ENCODE measurements at regions not wholly inside any gene's neighbourhood (a gene's known extent, or its start where the extent isn't known, plus 50 kb on each side); places are given as distances from the start of the nearest gene placed in this dataset.
"Not testable (repeated sequence)": the region's sequence is repeated elsewhere in the genome, so short reads cannot be mapped to it uniquely, and the experiment has no call there.

DNA sequence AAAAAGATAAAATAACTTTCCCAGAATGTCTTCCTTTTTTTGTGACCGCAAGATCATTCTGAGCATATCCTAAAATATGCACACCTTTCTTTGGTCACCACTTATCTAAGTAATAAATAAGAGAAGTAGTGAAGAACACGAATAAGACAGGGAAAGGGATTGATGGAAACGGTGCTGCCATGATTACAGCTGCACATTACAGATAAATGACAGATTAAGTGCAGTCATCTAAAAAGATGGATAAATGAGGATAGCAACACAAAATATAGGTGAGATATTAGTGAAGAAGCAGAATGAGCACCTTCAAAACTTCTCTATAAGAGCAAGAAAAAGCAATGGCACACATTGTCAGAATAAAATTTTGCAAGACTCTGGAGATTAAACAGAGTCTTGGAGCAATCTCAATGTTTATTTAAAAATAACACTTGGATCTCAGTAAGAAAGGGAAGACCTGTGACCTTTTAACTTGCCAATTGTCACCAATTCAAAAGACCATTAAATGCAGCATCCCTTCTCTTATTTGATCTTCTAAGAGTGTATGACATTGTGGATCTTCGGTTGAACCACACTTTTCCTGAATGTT, 567.1 kb downstream of the KCNJ2 start:
- no peak for DNase-seq (ENCODE audit: low read depth)

DNA sequence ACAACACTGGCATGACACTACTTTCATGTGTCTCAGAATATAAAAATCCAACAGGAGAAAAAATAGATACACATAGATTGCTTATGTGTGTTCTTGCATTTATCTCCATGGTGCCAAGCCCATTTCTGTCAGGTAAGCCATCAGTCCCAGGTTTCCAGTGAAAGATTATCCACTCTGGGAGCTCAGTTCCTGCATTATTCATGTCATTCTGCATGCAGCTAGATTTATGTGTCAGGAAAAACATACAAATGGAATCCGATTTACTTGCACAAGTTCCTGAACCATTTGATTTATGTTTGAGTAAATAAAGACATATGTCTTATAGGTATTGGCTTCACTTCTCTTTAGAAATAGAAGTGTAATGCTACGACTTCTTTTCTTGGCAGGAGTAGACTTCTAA, 569.7 kb downstream of the KCNJ2 start:
- DNase-seq (ENCODE audit: low read depth), result no peak

DNA sequence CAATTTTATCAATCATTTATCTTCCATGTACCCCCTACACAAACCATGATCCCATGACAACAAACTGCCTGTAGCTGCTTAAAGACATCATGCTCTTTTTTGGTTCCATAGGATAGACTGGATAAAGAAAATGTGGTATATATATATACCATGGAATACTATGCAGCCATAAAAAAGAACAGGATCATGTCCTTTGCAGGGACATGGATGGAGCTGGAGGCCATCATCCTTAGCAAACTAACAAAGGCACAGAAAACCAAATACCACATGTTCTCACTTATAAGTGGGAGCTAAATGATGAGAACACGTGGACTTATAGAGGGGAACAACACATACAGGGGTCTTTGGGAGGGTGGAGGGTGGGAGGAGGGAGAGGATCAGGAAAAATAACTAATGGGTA, 577.2 kb downstream of the KCNJ2 start:
- not testable (repeated sequence) for DNase-seq (ENCODE audit: low read depth)

DNA sequence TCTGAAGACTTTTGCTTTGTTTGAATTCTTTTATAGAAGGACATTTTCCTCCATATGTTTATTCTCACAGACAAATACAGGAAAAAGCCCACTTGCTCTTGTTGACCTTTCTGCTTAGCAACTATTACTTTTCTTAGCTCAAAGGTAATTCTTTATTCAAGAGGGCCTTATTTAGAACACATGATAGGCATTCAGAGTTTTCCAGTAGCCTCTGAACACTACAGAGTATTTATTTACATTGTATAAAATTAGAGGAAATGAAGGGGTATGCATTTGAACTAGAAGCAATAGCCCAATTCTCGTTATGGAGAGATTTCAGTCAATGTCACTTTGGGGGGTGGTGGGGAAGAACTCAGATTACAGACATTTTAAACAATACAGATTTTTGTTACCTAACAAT, 581.7 kb downstream of the KCNJ2 start:
- no peak for DNase-seq (ENCODE audit: low read depth)

DNA sequence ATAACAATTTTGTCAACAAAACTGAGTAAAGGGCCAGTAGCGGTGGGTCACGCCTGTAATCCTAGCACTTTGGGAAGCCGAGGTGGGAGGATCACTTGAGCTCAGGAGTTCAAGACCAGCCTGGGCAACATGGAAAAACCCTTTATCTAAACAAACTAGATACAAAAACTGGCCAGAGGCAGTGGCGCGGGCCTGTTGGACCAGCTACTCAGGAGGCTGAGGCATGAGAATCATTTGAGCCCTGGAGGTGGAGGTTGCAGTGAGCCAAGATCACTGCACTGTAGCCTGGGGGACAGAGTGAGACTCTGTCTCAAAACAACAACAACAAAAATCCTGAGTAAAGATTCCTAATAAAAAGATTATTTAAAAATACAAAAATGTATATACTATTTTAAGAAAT, 583.1 kb downstream of the KCNJ2 start:
- not testable (repeated sequence) for DNase-seq (ENCODE audit: low read depth)

DNA sequence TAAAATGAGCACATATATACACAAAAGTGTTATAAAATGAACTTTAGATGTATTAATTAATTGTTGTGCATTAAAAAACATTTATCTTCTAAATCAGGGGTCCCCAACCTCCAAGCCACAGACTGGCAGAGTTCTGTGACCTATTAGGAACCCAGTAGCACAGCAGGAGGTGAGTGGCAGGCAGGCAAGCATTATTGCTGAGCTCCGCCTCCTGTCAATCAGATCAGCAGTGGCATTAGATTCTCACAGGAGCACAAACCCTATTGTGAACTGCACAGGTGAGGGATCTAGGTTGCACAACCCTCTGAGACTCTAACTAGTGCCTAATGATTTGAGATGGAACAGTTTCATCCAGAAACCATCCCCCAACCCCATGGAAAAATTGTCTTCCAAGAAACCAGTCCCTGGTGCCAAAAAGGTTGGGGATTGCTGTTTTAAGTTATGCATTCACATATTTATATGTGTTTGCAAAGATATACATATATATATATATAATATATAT, 583.7 kb downstream of the KCNJ2 start:
- DNase-seq (ENCODE audit: low read depth), result no peak

DNA sequence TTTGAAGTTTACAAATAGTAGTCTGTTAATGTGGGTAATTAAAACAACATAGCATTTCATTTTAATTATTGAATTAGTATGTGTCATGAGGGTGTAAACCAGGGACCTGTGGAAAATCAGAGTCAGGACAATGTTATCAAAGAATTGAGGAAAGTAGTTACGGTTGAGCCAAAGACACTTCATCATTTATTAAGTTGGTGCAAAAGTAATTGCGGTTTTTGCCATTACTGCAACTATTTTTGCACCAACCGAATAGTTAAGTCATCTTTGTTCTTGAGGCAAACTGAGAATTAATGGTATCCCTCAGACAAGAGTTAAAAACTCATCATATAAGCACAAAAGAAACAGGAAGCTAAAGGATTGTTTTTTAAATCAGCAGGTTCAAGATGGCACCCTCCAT, 593.7 kb downstream of the KCNJ2 start:
- DNase-seq (ENCODE audit: low read depth), result no peak

DNA sequence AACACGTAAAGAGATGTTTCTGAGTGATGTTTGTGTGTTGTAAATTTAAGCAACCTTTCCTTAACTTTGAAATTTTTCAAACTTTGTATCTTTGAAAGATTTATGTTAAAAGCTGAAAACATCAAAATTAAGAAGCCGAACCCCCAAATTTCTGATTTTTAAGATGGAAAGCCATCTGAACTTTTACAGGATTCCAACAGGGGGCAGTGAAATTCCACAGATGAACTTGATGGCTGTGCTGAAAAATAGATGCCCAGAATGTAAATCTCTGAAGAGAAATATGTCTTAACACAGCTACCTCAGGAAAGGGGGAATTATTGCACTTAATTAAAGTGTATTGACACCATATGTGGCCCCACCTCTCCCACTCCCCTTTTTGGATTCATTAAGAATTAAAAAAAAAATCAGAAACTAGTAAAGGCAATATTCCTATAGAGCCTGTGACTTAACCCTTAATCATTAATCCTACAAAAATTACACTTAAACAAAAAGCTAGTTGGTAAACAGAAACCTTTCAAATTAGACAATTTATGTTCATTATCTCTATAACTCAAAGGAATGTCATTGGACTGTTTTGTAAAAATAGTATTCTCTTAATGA, 597.9 kb downstream of the KCNJ2 start:
- DNase-seq (ENCODE audit: low read depth), result peak; percentile 34

DNA sequence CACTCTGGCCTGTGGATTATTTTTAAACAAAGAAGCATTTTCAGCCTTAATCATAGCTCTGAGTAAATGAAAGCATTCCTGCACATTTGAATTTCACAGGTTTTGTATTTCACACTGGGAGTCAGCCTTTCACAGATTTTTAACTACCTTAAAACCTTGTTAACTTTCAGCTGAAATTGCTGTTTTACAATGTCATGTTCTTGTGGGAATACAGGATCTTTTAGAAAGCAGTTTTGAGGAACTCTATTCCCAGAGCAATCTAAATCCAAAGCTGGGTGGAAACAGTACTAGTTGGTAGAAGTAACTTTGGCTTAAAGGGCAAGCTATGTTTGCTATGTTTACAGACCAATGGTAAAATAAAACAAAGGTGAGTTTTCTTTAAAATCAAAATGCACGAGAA, 600.6 kb downstream of the KCNJ2 start:
- DNase-seq (ENCODE audit: low read depth), result no peak

DNA sequence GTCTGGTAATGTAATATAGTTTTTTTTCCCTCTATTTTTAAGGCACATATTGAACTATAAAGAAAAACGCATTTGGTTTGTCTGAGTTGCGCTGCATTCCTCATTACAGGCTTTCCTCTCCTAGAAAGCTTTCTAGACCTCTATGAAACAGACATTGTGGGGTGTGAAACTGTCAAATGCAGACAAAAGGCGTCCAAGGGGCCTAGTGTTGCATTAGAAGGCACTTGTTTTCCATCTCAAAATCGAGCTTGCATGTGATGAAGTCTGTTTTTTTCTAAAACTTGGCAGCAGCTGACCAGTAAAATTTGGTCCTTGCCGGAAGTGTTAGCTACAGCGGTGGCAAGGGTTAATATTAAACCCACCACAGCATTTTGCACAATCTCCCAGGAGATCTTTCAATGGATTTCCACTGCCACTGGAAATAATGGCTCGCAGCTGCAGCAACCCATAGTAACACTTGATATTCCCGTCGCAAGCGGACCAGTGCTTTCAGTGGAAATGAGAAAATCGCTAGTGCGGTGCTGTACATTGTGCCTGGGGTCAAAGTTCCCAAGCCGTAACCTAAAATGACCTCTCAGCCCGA, 602.6 kb downstream of the KCNJ2 start:
- no peak for DNase-seq (ENCODE audit: low read depth)

DNA sequence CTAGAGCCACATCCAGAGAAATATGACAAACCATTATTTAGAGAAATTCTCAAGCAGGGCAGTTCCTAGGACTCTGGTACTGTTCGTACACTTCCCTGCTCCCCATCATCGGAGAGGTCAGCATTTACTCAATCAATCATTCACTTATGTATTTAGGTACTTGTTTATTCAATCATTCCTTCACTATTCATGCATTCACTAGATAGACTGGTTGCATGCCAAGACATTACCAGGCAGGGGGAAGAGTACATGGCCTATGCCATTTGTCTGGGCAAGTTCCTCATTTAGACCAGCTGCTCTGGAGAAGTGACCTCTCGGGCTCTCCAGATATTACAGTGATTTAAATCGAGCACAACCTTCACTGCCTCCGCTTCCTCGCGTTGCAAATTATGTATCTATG, 603.4 kb downstream of the KCNJ2 start:
- DNase-seq (ENCODE audit: low read depth), result no peak

DNA sequence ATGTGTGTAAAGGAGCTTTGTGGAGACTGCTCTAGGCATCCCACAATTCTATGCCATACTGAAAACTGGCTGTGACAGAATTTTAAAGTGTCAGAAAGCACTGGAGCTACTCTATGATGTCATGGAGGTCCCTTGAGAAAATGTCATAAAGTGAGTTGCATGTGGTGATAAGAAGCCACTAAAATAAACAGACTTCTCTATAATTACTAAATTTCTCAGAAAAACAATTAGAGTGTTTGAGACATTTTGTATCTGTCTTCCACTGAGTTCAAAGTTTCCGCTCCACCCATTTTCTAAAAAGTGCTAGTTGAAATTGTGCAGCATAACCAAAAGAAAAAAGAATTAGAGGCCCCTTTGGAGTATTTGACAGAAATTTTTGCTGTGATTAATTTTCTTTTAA, 603.9 kb downstream of the KCNJ2 start:
- DNase-seq (ENCODE audit: low read depth), result no peak

DNA sequence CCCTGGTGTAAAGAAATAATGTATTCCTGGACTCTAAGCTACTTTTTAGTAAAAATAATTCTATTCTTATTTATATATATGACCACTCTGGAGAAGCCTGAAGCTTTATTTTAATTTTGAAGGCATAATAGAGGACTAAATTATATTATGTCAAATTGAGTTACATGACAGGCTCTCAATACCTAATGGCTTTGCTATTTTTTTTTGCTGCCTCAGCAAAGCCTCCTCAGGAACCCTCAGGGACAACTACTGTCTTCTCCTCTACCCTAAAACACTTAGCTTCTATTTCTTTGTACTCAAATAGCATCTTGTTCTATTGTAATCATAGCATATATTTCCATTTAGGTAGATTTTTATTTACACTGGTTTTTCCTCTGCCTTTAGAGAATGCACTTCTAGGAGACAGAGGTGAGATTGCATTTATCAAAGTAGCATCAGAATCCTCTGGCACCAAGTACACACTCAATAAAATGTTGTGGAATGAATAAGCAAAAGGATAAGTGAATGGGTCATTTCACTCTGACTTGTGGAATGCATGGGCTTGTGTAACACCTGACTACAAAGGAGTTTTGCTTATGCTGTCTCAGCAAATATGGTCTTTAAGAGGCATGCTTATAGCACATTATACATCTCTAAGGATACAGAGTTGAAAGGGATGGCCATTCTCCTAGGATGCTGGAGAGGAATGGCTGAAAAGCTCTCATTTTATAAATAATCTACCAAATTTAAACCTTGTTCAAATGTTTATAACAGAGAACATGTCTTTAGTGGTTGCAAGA, 605.2 kb downstream of the KCNJ2 start:
- no peak for DNase-seq (ENCODE audit: low read depth)

DNA sequence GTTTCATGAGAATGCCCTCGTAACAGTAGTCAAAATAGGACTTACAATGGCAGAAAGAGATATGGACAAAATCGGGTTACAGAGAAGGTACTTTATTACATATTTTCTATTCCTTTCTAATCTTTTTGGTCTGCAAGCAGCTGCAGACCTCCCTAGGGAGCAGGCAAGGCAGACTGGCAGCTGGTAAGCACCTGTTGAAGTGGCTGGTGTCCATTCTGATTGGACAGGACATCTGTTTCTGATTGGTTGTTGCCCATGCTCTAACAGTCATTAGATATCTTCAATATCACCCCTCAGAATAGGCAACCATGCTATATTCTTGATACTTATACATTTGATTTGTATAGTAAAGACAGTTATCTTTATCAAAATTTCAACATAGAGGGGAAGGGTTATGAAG, 606.3 kb downstream of the KCNJ2 start:
- no peak for DNase-seq (ENCODE audit: low read depth)

DNA sequence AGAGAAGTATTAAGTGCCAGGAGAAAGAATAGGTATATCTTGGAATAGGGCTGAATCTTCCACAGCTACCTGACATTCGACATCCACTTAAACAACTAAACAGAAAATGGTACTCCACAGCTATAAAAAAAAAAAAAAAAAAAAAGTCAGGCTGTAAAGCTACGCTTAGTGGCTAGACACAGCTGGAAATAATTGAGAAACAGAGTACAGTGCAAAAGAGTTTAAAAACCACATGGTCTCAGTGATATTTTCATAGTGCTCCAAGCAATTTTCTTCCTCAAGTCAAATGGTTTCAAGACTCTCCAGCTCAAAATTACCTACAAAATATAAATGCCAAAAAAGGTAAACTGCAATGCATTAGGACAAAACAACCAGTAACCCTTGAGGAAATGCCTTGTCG, 607.1 kb downstream of the KCNJ2 start:
- DNase-seq (ENCODE audit: low read depth), result no peak

DNA sequence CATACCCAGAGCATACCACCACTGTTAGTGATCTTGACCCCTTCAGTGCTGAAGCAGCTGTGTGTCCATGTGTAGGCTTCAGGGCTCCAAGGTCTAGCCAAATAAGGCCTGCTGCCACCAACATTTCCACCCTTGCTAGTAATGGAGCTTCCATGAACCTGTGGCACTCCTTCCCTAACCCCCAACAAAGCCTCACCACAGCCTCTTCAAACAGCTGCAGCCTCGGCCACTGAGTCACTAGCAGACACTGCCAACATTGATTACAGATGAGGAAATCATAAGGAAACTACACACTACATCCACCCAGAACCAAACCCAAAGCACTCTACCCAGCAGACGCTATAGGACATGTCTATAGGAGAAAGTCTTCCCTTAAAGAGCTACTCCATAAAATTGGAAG, 610.7 kb downstream of the KCNJ2 start:
- no peak for DNase-seq (ENCODE audit: low read depth)

DNA sequence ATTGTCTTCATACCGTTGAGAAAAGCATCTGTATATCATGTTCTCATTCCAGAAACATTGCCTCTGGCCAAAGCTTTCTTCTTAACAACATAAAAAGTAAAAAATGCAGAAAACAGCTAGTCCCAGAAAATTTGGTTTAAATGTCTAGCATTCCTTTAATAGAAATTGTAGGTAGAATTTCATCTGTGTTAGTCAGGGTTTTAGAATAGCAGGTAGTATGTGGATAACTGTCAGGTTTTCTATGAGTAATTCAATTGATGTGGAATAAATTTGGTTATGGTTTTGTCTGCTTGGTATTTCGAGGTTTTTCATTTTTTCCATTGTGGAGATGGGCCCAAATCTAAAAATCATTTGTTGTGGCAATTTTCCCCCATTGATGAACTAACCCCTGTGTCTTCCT, 616.7 kb downstream of the KCNJ2 start:
- DNase-seq (ENCODE audit: low read depth), result no peak

DNA sequence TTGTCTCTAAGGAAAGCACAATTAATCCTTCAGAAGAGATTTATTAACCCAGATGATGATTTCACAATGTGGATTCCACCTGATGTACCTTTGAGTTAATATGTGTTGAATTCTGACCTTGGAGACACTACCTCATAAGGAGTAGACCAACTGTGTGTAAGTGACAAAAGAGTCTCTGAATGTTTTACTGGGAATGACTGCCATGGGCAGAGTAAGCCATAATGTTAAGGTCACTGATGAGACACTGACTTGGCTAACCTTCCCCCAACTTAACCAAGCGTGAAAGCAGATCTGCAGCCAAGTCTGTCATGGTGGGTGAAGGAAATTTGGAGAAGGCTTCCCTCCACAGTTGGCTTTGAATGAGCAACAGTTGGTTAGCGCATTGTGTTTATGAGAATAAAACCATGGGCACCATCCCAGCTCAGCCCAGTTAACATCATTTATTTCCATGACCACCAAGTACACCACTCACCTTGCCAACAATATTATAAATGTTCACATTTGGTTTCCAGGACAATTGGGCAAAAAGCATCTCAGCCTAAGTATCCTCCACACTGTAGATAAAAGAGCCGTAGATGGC, 618.5 kb downstream of the KCNJ2 start:
- no peak for DNase-seq (ENCODE audit: low read depth)

DNA sequence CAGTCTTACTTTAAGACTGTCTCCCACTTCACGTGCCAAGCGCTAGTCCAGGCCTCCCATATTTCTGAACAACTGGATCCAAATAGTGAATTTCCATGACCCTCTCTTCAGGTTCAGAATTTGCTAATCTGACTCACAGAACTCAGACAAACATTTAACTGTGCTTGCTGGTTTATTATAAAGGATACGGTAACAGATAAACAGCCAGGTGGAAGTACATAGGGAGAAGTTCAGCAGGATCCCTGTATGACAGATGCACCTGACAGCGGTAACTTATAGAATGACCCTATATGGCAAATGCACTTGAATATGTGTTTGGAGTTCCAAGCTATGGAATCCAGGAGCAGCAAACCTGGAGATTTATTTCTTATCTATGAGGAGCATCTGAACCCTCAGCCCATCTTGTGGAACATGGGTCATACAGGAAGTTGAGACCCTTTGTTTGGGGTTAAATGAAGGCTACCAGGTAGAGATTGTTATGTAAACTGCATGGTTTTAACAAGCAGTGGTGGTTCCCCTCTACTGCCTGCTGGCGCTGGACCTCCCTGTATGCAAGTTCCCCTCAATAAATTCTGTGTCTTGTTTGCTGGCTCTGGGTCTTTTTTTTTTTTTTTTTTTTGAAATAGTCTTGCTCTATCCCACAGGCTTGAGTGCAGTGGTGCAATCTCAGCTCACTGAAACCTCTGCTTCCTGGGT, 622.6 kb downstream of the KCNJ2 start:
- DNase-seq (ENCODE audit: low read depth), result no peak

DNA sequence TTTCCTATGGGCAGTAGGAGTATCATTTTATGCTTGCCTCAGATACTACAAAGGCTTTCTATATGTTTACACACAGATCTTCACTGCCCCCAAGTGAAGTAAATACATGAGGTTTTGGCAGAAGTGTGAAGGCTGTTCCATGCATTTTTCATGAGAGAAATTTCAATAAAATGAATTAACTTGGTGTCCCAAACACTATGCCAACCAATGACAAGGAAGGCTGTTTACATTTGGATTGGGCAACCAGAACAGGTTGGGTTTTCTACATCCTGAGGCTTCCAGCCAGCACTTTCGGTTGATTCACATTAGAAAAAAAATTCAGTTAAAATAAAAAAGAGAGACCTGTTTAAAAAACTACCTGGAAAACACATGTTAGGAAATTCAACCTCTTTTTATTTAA, 625.4 kb downstream of the KCNJ2 start:
- DNase-seq (ENCODE audit: low read depth), result no peak

DNA sequence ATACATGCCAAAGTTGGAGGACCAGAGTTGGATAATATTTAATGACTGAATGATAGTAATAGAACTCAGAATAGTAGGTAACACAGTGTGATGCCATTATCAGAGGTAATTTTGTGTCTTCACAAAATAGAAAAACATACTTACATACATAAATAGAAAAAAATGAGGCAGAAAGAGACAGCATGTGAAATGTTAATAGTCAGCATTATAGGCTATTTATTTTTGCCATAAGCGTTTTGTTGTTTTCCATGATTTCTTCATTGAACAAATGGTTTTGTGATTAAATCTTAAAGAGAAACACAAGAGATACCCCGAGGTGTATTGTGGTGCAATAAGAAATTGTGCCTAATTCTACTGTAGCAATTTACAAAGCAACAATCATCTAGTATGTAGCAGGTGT, 626.3 kb downstream of the KCNJ2 start:
- no peak for DNase-seq (ENCODE audit: low read depth)

DNA sequence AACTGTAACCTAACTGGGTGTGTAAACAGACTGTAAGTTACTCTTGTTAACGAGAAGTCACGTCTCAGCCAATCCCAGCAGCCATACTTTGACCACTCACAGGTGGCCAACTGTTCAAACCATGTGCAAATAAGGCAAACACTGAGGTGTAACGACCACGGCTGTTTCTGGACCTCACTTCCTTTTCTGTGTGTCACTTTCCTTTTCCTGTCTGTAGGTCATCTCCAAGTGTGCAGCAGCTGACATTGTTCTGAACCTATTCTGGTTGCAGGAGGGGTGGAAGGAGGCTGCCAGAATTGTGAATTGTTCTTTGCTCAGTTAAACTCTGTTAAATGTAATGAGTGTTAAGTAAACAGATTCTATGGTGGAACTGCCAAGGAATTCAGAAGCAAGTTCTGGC, 627.4 kb downstream of the KCNJ2 start:
- no peak for DNase-seq (ENCODE audit: low read depth)
